ENCODE measurements at regions not wholly inside any gene's neighbourhood (a gene's known extent, or its start where the extent isn't known, plus 50 kb on each side); places are given as distances from the start of the nearest gene placed in this dataset.

DNA sequence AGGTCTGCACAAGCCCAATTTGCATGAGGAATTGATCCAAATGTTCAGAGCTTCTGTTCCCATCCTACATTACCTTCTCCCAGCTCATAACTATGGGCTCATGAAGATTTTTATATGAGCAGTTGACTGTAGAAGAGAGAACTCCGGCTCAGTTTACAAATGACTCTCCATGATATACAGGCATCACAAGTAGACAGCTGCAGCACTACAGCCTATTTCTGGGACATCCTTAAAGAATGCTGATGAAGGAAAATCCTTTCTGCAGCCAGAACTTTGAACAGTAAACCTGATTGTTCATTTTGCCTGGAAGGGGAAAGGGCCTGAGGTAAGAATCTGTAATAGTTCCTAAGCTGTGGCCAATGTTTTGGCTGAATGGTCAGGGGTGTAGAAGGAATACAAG lies 174.1 kb upstream of the CXCL13 start:
- DNase-seq (ENCODE audit: low spot score): no peak
- TF ChIP-seq RBFOX2 (IDR thresholded peaks at IDR 0.05; ENCODE audit: low read depth, low read length) (no peak), MAFK (conservative IDR thresholded peaks at IDR 0.05 in 1 of 2, IDR thresholded peaks at IDR 0.05 in 1 of 2; ENCODE audit: low read length in 2 of 2) (peak in 1 of 2 experiments; percentile 34; a peak in 1 of 4 replicates)
- no peaks in the 10 kb centered on the region for H3K4me1 ChIP-seq (ENCODE audit: insufficient read depth, low read length)
- H3K79me2 ChIP-seq (ENCODE audit: insufficient read depth, low read length): no peaks in the 10 kb centered on the region
- H3K27ac ChIP-seq (ENCODE audit: extremely low read length, insufficient read depth, low read length): no peak overlapping the region
- no peaks in the 10 kb centered on the region for H3K27me3 ChIP-seq (ENCODE audit: control insufficient read depth in 1 of 2, insufficient read depth in 2 of 2, low read length in 2 of 2)
- no peaks in the 10 kb centered on the region for H3K36me3 ChIP-seq (replicated peaks in 1 of 2; ENCODE audit: control insufficient read depth in 1 of 2, insufficient read depth in 2 of 2, low read length in 2 of 2)
- intact Hi-C loops (cut with micrococcal nuclease; ENCODE audit: unreplicated experiment): loop anchor here (5.0 kb wide), 2 partner anchors 64 to 189 kb away; no protein-coding TSS in a partner anchor
- H3K4me3 ChIP-seq (replicated peaks in 1 of 3; ENCODE audit: insufficient read depth in 1 of 3, low read depth in 2 of 3, low read length in 3 of 3): no peak overlapping the region
- FAIRE-seq: no peak
- in situ Hi-C loops (cut with HindIII; ENCODE audit: extremely low pct_ligation_motif_present, low pct_unique_long_range_greater_than_20kb): loop anchor here (5.0 kb wide), 1 partner anchor 44 kb away; no protein-coding TSS in a partner anchor
- H4K20me1 ChIP-seq (ENCODE audit: insufficient read depth, low read length): no peaks in the 10 kb centered on the region
- H3K9ac ChIP-seq (ENCODE audit: insufficient read depth, low read depth, low read length): no peak overlapping the region
- H2AFZ ChIP-seq (ENCODE audit: low read length): no peak overlapping the region
- H3K4me2 ChIP-seq (ENCODE audit: low read depth, low read length): no peak overlapping the region
- 64% methylated on average over 1 of the region's 1 CpG for WGBS (ENCODE audit: low lambda C conversion rate)
- ATAC-seq: no peak
- BruUV-seq (replicated peaks): no TSS peak
- no peaks in the 10 kb centered on the region for H3K9me3 ChIP-seq (ENCODE audit: low read length)
- POLR2A ChIA-PET: no interaction called here
- CTCF ChIA-PET (ENCODE audit: low intra/inter-chr PET ratio, low total read pairs): no interaction called here

DNA sequence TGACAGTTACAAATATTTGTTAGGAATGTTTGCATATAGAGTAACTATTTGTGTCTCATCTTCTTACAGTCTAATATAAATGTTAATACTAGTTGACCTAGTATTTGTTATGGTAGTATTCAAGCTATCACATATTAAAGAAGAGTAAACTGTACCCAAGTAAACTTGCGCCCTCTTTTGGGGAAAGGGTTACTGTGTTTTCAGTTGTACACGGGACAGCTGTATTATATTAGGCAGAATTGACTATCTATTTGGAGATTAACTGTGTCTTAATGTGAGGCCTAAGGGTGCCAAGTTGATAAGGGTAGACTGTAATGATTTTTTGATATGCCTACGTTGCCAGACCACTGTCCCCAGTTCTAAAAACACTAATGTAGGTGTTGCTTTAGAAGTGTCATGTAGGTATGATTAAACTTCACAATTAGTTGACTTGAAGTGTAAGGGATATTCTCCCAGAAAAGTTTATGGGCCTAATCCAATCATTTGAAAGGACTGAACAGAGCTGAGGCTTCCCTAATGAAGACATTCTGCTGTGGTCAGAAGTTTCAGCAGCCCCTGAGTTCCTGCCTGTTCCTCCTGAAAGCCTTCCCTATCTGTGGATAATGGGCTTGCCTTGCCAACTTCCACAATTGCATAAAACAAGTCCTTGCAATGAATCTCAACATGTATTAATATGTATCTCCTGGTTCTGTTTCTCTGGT lies 172.8 kb upstream of the CXCL13 start:
- no TSS peak for BruUV-seq (replicated peaks)
- Histone ChIP-seq H3K27ac (ENCODE audit: extremely low read length, insufficient read depth, low read length) (no peak overlapping the region), H3K36me3 (replicated peaks in 1 of 2; ENCODE audit: control insufficient read depth in 1 of 2, insufficient read depth in 2 of 2, low read length in 2 of 2) (no peaks in the 10 kb centered on the region), H3K27me3 (ENCODE audit: control insufficient read depth in 1 of 2, insufficient read depth in 2 of 2, low read length in 2 of 2) (no peaks in the 10 kb centered on the region), H3K4me3 (replicated peaks in 1 of 3; ENCODE audit: insufficient read depth in 1 of 3, low read depth in 2 of 3, low read length in 3 of 3) (no peak overlapping the region), H4K20me1 (ENCODE audit: insufficient read depth, low read length) (no peaks in the 10 kb centered on the region), H3K9me3 (ENCODE audit: low read length) (no peaks in the 10 kb centered on the region), H2AFZ (ENCODE audit: low read length) (no peak overlapping the region), H3K4me2 (ENCODE audit: low read depth, low read length) (0 out of 2 replicates have a peak overlapping the region, but pooled peaks have one; percentile 6), H3K9ac (ENCODE audit: insufficient read depth, low read depth, low read length) (no peak overlapping the region), H3K79me2 (ENCODE audit: insufficient read depth, low read length) (no peaks in the 10 kb centered on the region), H3K4me1 (ENCODE audit: insufficient read depth, low read length) (no peaks in the 10 kb centered on the region)
- no peak for FAIRE-seq
- TF ChIP-seq GZF1 (CRISPR knock-in tag; IDR thresholded peaks at IDR 0.05) (no peak), ZNF720 (CRISPR knock-in tag; IDR thresholded peaks at IDR 0.05) (no peak), ZNF543 (CRISPR knock-in tag; IDR thresholded peaks at IDR 0.05) (no peak), JUN (CRISPR knock-in tag; IDR thresholded peaks at IDR 0.05) (no peak), CAMTA2 (CRISPR knock-in tag; IDR thresholded peaks at IDR 0.05; ENCODE audit: borderline replicate concordance) (no peak), CTCF (CRISPR knock-in tag; IDR thresholded peaks at IDR 0.05) (peak; percentile 14; the same call in 1 of the 2 replicates)
- intact Hi-C loops (cut with micrococcal nuclease; ENCODE audit: unreplicated experiment): loop anchor here (1.0 to 5.0 kb wide), 3 partner anchors 48 to 191 kb away; no protein-coding TSS in a partner anchor
- peak; percentile 5 for DNase-seq (ENCODE audit: low spot score)
- POLR2A ChIA-PET: no interaction called here
- in situ Hi-C loops (cut with HindIII; ENCODE audit: extremely low pct_ligation_motif_present, low pct_unique_long_range_greater_than_20kb): loop anchor here (5.0 kb wide), 1 partner anchor 46 kb away; no protein-coding TSS in a partner anchor
- CTCF ChIA-PET (ENCODE audit: low intra/inter-chr PET ratio, low total read pairs): interaction anchor here (2.2 kb wide), 1 partner anchor 47 kb away, joined by 11 read pairs; no protein-coding TSS in a partner anchor
- WGBS (ENCODE audit: low lambda C conversion rate): 0% methylated on average over 3 of the region's 3 CpGs
- peak; percentile 56 for ATAC-seq

Data from HepG2 (cell line).